ENCODE measurements at regions not wholly inside any gene's neighbourhood (a gene's known extent, or its start where the extent isn't known, plus 50 kb on each side); places are given as distances from the start of the nearest gene placed in this dataset.

DNA sequence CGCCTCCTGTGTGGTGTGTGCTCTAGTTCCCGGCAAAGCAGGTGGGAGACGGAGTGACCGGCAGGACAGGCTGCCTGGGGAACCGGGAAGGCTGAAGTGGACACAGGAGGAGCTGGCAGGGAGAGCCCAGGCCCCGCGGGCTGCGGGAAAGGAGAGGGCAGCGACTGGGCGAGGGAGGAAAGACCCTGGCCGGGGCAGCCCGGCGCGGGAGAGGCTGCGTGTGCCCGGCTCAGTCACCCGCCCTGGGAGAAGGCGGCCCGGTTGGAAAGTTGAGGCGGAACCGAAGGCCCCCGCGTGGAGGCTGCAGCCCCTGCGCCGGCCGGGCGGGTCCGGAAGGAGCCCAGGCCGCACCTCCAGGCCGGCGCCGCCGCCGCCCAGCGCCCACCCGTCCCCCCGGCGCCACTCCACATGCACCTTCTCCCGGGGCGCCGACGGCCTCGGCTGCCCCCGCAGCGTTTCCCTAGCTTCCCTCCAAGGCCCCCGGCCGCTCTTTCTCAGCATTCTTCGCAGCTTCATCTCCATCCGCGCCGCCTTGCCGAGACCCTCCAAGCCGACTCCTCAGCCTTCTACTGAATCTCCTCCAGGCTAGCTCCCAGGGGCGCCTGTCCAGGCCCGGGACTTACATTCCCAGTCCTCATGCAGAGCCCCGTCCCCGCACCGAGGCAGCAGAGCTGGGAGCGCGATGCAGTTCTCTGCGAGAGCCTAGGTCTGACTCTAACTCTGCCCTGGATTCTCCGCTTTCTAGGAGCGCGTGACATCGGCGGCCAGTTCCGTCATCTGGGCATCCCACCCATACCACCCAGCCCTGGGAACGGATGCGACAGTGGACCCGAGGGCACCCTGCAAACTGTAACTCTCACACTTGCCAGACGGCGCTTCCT lies 152.0 kb downstream of the ERCC6L2 start:
- peak overlapping the region; percentile 4 to 35 for H3K27ac ChIP-seq
- intact Hi-C loops (cut with DNase I): loop anchor here (10.0 kb wide), 1 partner anchor 143 kb away; no protein-coding TSS in a partner anchor
- DNase-seq (ENCODE audit: low spot score): no peak
- 31% methylated on average over 70 of the region's 72 CpGs for WGBS
- TF ChIP-seq POLR2A (IDR thresholded peaks at IDR 0.05) (no peak), POLR2AphosphoS5 (IDR thresholded peaks at IDR 0.05) (no peak), CTCF (IDR thresholded peaks at IDR 0.05) (peak in 2 of 4 experiments; percentile 9 to 30)
- H3K9me3 ChIP-seq: no peaks in the 10 kb centered on the region
- no peaks in the 10 kb centered on the region for H3K27me3 ChIP-seq (replicated peaks; ENCODE audit: insufficient read depth)
- peak overlapping the region; percentile 12 to 23 for H3K4me3 ChIP-seq
- no peaks in the 10 kb centered on the region for H3K36me3 ChIP-seq
- peaks cover 13% of the 10 kb centered on the region for H3K4me1 ChIP-seq (replicated peaks)

- Histone ChIP-seq H3K27ac (peak overlapping the region; percentile 4 to 35), H3K4me1 (replicated peaks) (peaks cover 10% of the 10 kb centered on the region), H3K36me3 (no peaks in the 10 kb centered on the region), H3K4me3 (peak overlapping the region in 1 of 2 donors; percentile 23), H3K27me3 (replicated peaks; ENCODE audit: insufficient read depth) (no peaks in the 10 kb centered on the region), H3K9me3 (no peaks in the 10 kb centered on the region)
- intact Hi-C loops (cut with DNase I): loop anchor here (10.0 kb wide), 1 partner anchor 142 kb away; no protein-coding TSS in a partner anchor
- TF ChIP-seq CTCF (IDR thresholded peaks at IDR 0.05): no peak
- TF ChIP-seq POLR2A (IDR thresholded peaks at IDR 0.05): no peak
- no peak for TF ChIP-seq POLR2AphosphoS5 (IDR thresholded peaks at IDR 0.05)
- WGBS: 92% methylated on average over 5 of the region's 5 CpGs
- no peak for DNase-seq (ENCODE audit: low spot score)
Measured at GRCh38 chr9:96026655-96027213, 151.2 kb downstream of the ERCC6L2 start.

DNA sequence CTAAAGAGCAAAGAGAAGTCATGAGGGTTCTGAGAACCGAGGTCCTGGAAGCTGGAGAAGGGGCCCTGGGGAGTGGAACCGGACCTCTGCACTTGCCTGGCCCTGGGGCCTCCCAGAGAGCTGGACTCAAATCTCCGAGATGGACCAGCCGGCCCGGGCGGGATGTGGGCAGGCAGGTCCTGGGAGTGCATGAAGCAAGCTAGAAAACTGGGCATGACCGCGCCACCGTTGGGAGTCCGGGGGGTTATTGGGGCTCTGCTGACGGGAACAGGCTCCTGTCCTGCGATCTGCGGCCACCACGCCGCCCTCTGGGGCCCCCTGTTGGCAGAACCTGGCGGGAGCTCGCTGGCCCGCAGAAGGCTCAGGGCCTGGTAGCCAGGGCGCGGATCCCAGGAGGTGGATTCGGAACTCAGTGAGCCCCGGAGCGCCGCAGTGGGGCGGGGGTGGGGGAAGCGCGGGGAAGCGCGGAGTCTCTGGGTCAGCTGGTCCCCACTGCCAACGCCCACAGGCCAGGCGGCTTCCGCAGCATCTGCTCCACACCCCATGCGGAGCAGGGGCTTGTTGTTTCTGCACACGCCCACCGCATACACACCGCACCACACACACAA lies 150.6 kb downstream of the ERCC6L2 start:
- Histone ChIP-seq H3K4me1 (replicated peaks) (peaks cover 6% of the 10 kb centered on the region), H3K36me3 (no peaks in the 10 kb centered on the region), H3K27me3 (replicated peaks; ENCODE audit: insufficient read depth) (no peaks in the 10 kb centered on the region), H3K27ac (no peak overlapping the region), H3K4me3 (no peak overlapping the region), H3K9me3 (no peaks in the 10 kb centered on the region)
- intact Hi-C loops (cut with DNase I): loop anchor here (10.0 kb wide), 1 partner anchor 141 kb away; no protein-coding TSS in a partner anchor
- no peak for DNase-seq (ENCODE audit: low spot score)
- 86% methylated on average over 36 of the region's 36 CpGs for WGBS
- no peak for TF ChIP-seq CTCF (IDR thresholded peaks at IDR 0.05)

- DNase-seq (ENCODE audit: low spot score): no peak
- H3K36me3 ChIP-seq: no peaks in the 10 kb centered on the region
- no peaks in the 10 kb centered on the region for H3K27me3 ChIP-seq (replicated peaks; ENCODE audit: insufficient read depth)
- no peak overlapping the region for H3K4me3 ChIP-seq
- TF ChIP-seq POLR2A (IDR thresholded peaks at IDR 0.05): no peak
- TF ChIP-seq POLR2AphosphoS5 (IDR thresholded peaks at IDR 0.05): no peak
- no peak for TF ChIP-seq CTCF (IDR thresholded peaks at IDR 0.05)
- H3K9me3 ChIP-seq: no peaks in the 10 kb centered on the region
- H3K4me1 ChIP-seq (replicated peaks): no peaks in the 10 kb centered on the region
- WGBS: 88% methylated on average over 5 of the region's 5 CpGs
- no peak overlapping the region for H3K27ac ChIP-seq
- intact Hi-C loops (cut with DNase I): loop anchor here (5.0 to 10.0 kb wide), 2 partner anchors 114 to 139 kb away; no protein-coding TSS in a partner anchor
Measured at GRCh38 chr9:96023486-96023885, 148.0 kb downstream of the ERCC6L2 start.

All from prostate gland (tissue), 2 donors.